HepG2 (cell line): ENCODE measurements at regions not wholly inside any gene's neighbourhood (a gene's known extent, or its start where the extent isn't known, plus 50 kb on each side); places are given as distances from the start of the nearest gene placed in this dataset.

Source experiments
- ATAC-seq: fragments of 200-7000 bp; cut with Tn5 transposase; 3 replicates; pipeline ENCODE4 v1.9.1; 2020; ENCODE audit warnings: mild to moderate bottlenecking, moderate library complexity
- BruUV-seq: library from RNA; stranded (reverse); fragments of 400-500 nt; replicated peaks from 2 replicates; lab custom pipeline; 2021; lab: Mats Ljungman, UMichigan
- CTCF ChIA-PET: fragments of 300-600 bp; formaldehyde crosslinking; extraction: SDS; loops from one replicate; lab custom pipeline; 2021; ENCODE audit warnings: low total read pairs, inconsistent platforms, low intra/inter-chr PET ratio; lab: Yijun Ruan, JAX
- POLR2A ChIA-PET: fragments of 350-600 bp; sonication (Branson Sonifier 250); formaldehyde crosslinking; loops from one replicate; lab custom pipeline; 2020; ENCODE audit warnings: antibody characterized with exemption, inconsistent platforms; lab: Yijun Ruan, JAX
- DNase-seq: peaks from one replicate; pipeline ENCODE4 v3.0.0-alpha.2; 2015; ENCODE audit warnings: low spot score
- FAIRE-seq: peaks from 3 replicates; lab custom pipeline; 2011; peaks lifted over from hg19 to GRCh38; lab: Jason Lieb, UNC
- H2AFZ ChIP-seq: one replicate; pipeline ENCODE4 v1.6.1; 2011; ENCODE audit warnings: low read length, inconsistent platforms
- H3K27ac ChIP-seq: fragments of 300-600 bp; 3 replicates; pipeline ENCODE4 v1.8.0; 2011; ENCODE audit warnings: mixed run types, mild to moderate bottlenecking, mixed read lengths, low read length, inconsistent platforms; ENCODE audit not compliant: insufficient read depth; ENCODE audit errors: extremely low read length
- H3K27me3 ChIP-seq, 2 experiments: fragments of 200-600 bp in 1 of 2; 2 replicates in 1 of 2; 3 replicates in 1 of 2; pipeline versions ENCODE4 v1.6.0 to v1.8.0; 2011; ENCODE audit warnings: low read length in 2 of 2, mild to moderate bottlenecking in 2 of 2, moderate library complexity in 2 of 2, inconsistent platforms in 1 of 2; ENCODE audit not compliant: insufficient read depth in 2 of 2, control insufficient read depth in 1 of 2
- H3K36me3 ChIP-seq, 2 experiments: fragments of 200-600 bp in 1 of 2; replicated peaks in 1 of 2; 2 replicates in 1 of 2; 3 replicates in 1 of 2; pipeline versions ENCODE4 v1.5.1 to v1.8.0; 2011; ENCODE audit warnings: low read length in 2 of 2, inconsistent platforms in 1 of 2; ENCODE audit not compliant: insufficient read depth in 2 of 2, control insufficient read depth in 1 of 2
- H3K4me1 ChIP-seq: 2 replicates; pipeline ENCODE4 v1.5.1; 2012; ENCODE audit warnings: low read length, inconsistent platforms; ENCODE audit not compliant: insufficient read depth
- H3K4me2 ChIP-seq: 2 replicates; pipeline ENCODE4 v1.6.0; 2011; ENCODE audit warnings: low read depth, low read length, inconsistent platforms
- H3K4me3 ChIP-seq, 3 experiments: fragments of 200-600 bp in 1 of 3; sonication (generic), shearing (Covaris generic) in 1 of 3; replicated peaks in 1 of 3; 2 replicates each; pipeline ENCODE4 v1.5.1; 2011 to 2016; ENCODE audit warnings: low read length in 3 of 3, inconsistent platforms in 2 of 3, low read depth in 2 of 3, mild to moderate bottlenecking in 2 of 3, control low read depth in 1 of 3, mixed read lengths in 1 of 3; ENCODE audit not compliant: insufficient read depth in 1 of 3
- H3K79me2 ChIP-seq: one replicate; pipeline ENCODE4 v1.6.1; 2011; ENCODE audit warnings: low read length, inconsistent platforms; ENCODE audit not compliant: insufficient read depth
- H3K9ac ChIP-seq: 2 replicates; pipeline ENCODE4 v1.6.0; 2011; ENCODE audit warnings: mild to moderate bottlenecking, low read depth, low read length, inconsistent platforms; ENCODE audit not compliant: insufficient read depth
- H3K9me3 ChIP-seq: 2 replicates; pipeline ENCODE4 v1.5.1; 2012; ENCODE audit warnings: mild to moderate bottlenecking, low read length
- H4K20me1 ChIP-seq: 2 replicates; pipeline ENCODE4 v1.6.0; 2011; ENCODE audit warnings: inconsistent platforms, mild to moderate bottlenecking, low read length, moderate library complexity; ENCODE audit not compliant: insufficient read depth
- ETV6 ChIP-seq: sonication (generic); formaldehyde crosslinking; conservative IDR thresholded peaks from 2 replicates; pipeline ENCODE4 v1.4.0; 2020; ENCODE audit warnings: missing genetic modification reagents
- HNRNPLL ChIP-seq: fragments of 200-400 bp; formaldehyde crosslinking; IDR thresholded peaks from 2 replicates; pipeline ENCODE4 v1.6.1; 2017; ENCODE audit warnings: mild to moderate bottlenecking, low read depth, low read length; ENCODE audit not compliant: poor library complexity, severe bottlenecking
- SAP130 ChIP-seq: IDR thresholded peaks from 2 replicates; pipeline ENCODE4 v1.6.1; 2016; ENCODE audit warnings: low read depth
- YEATS2 ChIP-seq: sonication (generic); formaldehyde crosslinking; IDR thresholded peaks from 2 replicates; pipeline ENCODE4 v1.4.0; 2020; ENCODE audit warnings: missing genetic modification reagents, borderline replicate concordance
- ZBED4 ChIP-seq: sonication (generic); formaldehyde crosslinking; IDR thresholded peaks from 2 replicates; pipeline ENCODE4 v1.4.0; 2020; ENCODE audit warnings: missing genetic modification reagents, borderline replicate concordance
- ZMYM4 ChIP-seq: sonication (generic); formaldehyde crosslinking; IDR thresholded peaks from 2 replicates; pipeline ENCODE4 v1.8.1; 2023; ENCODE audit warnings: mild to moderate bottlenecking, missing genetic modification reagents
- ZNF251 ChIP-seq: sonication (generic); formaldehyde crosslinking; IDR thresholded peaks from 2 replicates; pipeline ENCODE4 v1.9.0; 2021; ENCODE audit warnings: mild to moderate bottlenecking, missing genetic modification reagents
- ZNF335 ChIP-seq: sonication (generic); formaldehyde crosslinking; IDR thresholded peaks from 2 replicates; pipeline ENCODE4 v1.4.0; 2020; ENCODE audit warnings: missing genetic modification reagents
- ZNF629 ChIP-seq: sonication (generic); formaldehyde crosslinking; conservative IDR thresholded peaks from 2 replicates; pipeline ENCODE4 v1.5.0; 2020; ENCODE audit warnings: missing genetic modification reagents
- ZNF652 ChIP-seq: IDR thresholded peaks from 2 replicates; pipeline ENCODE4 v1.6.1; 2016; ENCODE audit warnings: low read depth, borderline replicate concordance
- WGBS: methylation state at CpG from one replicate; pipeline ENCODE4 v1.1.6; 2017; ENCODE audit warnings: low lambda C conversion rate; 5-methylcytosine and 5-hydroxymethylcytosine counted together
- in situ Hi-C: cut with HindIII; loops from 2 replicates; pipeline ENCODE4 v1.10.0; 2017; ENCODE audit warnings: low pct_unique_long_range_greater_than_20kb; ENCODE audit not compliant: extremely low pct_ligation_motif_present
- intact Hi-C: fragments of 100-400 bp; cut with micrococcal nuclease; formaldehyde crosslinking; loops from one replicate; pipeline ENCODE4 v1.10.0; 2022; ENCODE audit not compliant: unreplicated experiment

- H4K20me1 ChIP-seq: no peaks in the 10 kb centered on the region
- H3K4me1 ChIP-seq: no peaks in the 10 kb centered on the region
- H3K27me3 ChIP-seq: no peaks in the 10 kb centered on the region
- H3K36me3 ChIP-seq: no peaks in the 10 kb centered on the region
- intact Hi-C loops: no loop called here
- H3K9me3 ChIP-seq: no peaks in the 10 kb centered on the region
- no peak overlapping the region for H3K27ac ChIP-seq
- FAIRE-seq: no peak
- H3K4me2 ChIP-seq: no peak overlapping the region
- ATAC-seq: no peak
- no peak for DNase-seq
- in situ Hi-C loops: no loop called here
- 1% methylated on average over 9 of the region's 9 CpGs for WGBS
- BruUV-seq: no TSS peak
- H3K9ac ChIP-seq: no peak overlapping the region
- TF ChIP-seq SAP130 (CRISPR knock-in tag) (no peak), ZNF629 (CRISPR knock-in tag) (no peak), ZNF251 (no peak), ETV6 (no peak), HNRNPLL (no peak), ZMYM4 (CRISPR knock-in tag) (no peak)
- no peak overlapping the region for H2AFZ ChIP-seq
- ChIA-PET POLR2A (no interaction called here), CTCF (no interaction called here)
- H3K4me3 ChIP-seq: no peak overlapping the region
- no peaks in the 10 kb centered on the region for H3K79me2 ChIP-seq
Measured at GRCh38 chr17:56045872-56046271, 107.4 kb upstream of the ANKFN1 start.

GRCh38 chr17:56047331-56047730, 105.9 kb upstream of the ANKFN1 start:
- no peak for FAIRE-seq
- TF ChIP-seq YEATS2 (CRISPR knock-in tag): no peak
- no peak for TF ChIP-seq ZBED4
- no peak for TF ChIP-seq ZNF652
- TF ChIP-seq ZNF335 (CRISPR knock-in tag): no peak
- 3% methylated on average over 5 of the region's 5 CpGs for WGBS
- Histone ChIP-seq H3K4me3 (no peak overlapping the region), H2AFZ (no peak overlapping the region), H3K9ac (no peak overlapping the region), H4K20me1 (no peaks in the 10 kb centered on the region), H3K79me2 (no peaks in the 10 kb centered on the region), H3K27ac (no peak overlapping the region), H3K4me1 (no peaks in the 10 kb centered on the region), H3K9me3 (no peaks in the 10 kb centered on the region), H3K4me2 (no peak overlapping the region), H3K36me3 (no peaks in the 10 kb centered on the region), H3K27me3 (no peaks in the 10 kb centered on the region)
- no peak for ATAC-seq
- DNase-seq: no peak
- ChIA-PET CTCF (no interaction called here), POLR2A (no interaction called here)
- BruUV-seq: no TSS peak
- in situ Hi-C loops: no loop called here
- intact Hi-C loops: no loop called here
